Liver (tissue), 3 donors: ENCODE measurements at regions not wholly inside any gene's neighbourhood (a gene's known extent, or its start where the extent isn't known, plus 50 kb on each side); places are given as distances from the start of the nearest gene placed in this dataset.
"Not testable (repeated sequence)": the region's sequence is repeated elsewhere in the genome, so short reads cannot be mapped to it uniquely, and the experiment has no call there.

Experiments
- ATF3 ChIP-seq: IDR thresholded peaks from 2 replicates; pipeline ENCODE4 v1.6.1; 2016; ENCODE audit warnings: antibody characterized with exemption
- CTCF ChIP-seq: fragments of 150-350 bp; IDR thresholded peaks from 2 replicates; pipeline ENCODE4 v1.5.1; 2017; ENCODE audit warnings: improper control_type of control experiment, low read depth, low read length; ENCODE audit not compliant: missing input control
- EGR1 ChIP-seq, 2 donors: IDR thresholded peaks; 2 replicates each; pipeline ENCODE4 v1.6.1; 2016 to 2018; ENCODE audit warnings: antibody characterized with exemption in 2 of 2, low read depth in 2 of 2
- FOXA1 ChIP-seq: IDR thresholded peaks from 2 replicates; pipeline ENCODE4 v1.6.1; 2016; ENCODE audit warnings: antibody characterized with exemption
- GABPA ChIP-seq, 2 donors: IDR thresholded peaks in 1 of 2; conservative IDR thresholded peaks in 1 of 2; 2 replicates each; pipeline ENCODE4 v1.6.1; 2016; ENCODE audit warnings: antibody characterized with exemption in 2 of 2, mild to moderate bottlenecking in 1 of 2, moderate library complexity in 1 of 2
- HNF4A ChIP-seq, 2 donors: conservative IDR thresholded peaks; 2 replicates each; pipeline ENCODE4 v1.6.1; 2016; ENCODE audit warnings: antibody characterized with exemption in 2 of 2, mild to moderate bottlenecking in 2 of 2
- JUND ChIP-seq, 2 donors: IDR thresholded peaks; 2 replicates each; pipeline ENCODE4 v1.6.1; 2016; ENCODE audit warnings: antibody characterized with exemption in 2 of 2
- MAX ChIP-seq: IDR thresholded peaks from 2 replicates; pipeline ENCODE4 v1.6.1; 2016; ENCODE audit warnings: antibody characterized with exemption
- RAD21 ChIP-seq, 2 donors: IDR thresholded peaks; 2 replicates each; pipeline ENCODE4 v1.6.1; 2016; ENCODE audit warnings: antibody characterized with exemption in 2 of 2, mild to moderate bottlenecking in 2 of 2
- REST ChIP-seq: IDR thresholded peaks from 2 replicates; pipeline ENCODE4 v1.6.1; 2016; ENCODE audit warnings: antibody characterized with exemption, mild to moderate bottlenecking
- RXRA ChIP-seq, 2 donors: IDR thresholded peaks; 2 replicates each; pipeline ENCODE4 v1.6.1; 2017 to 2018; ENCODE audit warnings: antibody characterized with exemption in 2 of 2, mild to moderate bottlenecking in 1 of 2
- SP1 ChIP-seq: IDR thresholded peaks from 2 replicates; pipeline ENCODE4 v1.6.1; 2018; ENCODE audit warnings: antibody characterized with exemption, mild to moderate bottlenecking
- TAF1 ChIP-seq: conservative IDR thresholded peaks from 2 replicates; pipeline ENCODE4 v1.6.1; 2016; ENCODE audit warnings: antibody characterized with exemption, mild to moderate bottlenecking
- YY1 ChIP-seq: IDR thresholded peaks from 2 replicates; pipeline ENCODE4 v1.6.1; 2016; ENCODE audit warnings: antibody characterized with exemption, mild to moderate bottlenecking
- donor health status: healthy.
- donor health status: healthy.

GRCh38 chr1:143850637-143851036 lies 121.1 kb downstream of the FAM72C start:
- TF ChIP-seq CTCF; TAF1; EGR1 (IDR thresholded peaks at IDR 0.05; ENCODE audit: low read depth in 2 of 2); JUND (IDR thresholded peaks at IDR 0.05); REST; RAD21 (IDR thresholded peaks at IDR 0.05); GABPA (IDR thresholded peaks at IDR 0.05 in 1 of 2, conservative IDR thresholded peaks at IDR 0.05 in 1 of 2); HNF4A (conservative IDR thresholded peaks at IDR 0.05); MAX; ATF3; RXRA (IDR thresholded peaks at IDR 0.05); SP1; YY1; FOXA1: not testable (repeated sequence)
